ENCODE measurements at regions not wholly inside any gene's neighbourhood (a gene's known extent, or its start where the extent isn't known, plus 50 kb on each side); places are given as distances from the start of the nearest gene placed in this dataset.

DNA sequence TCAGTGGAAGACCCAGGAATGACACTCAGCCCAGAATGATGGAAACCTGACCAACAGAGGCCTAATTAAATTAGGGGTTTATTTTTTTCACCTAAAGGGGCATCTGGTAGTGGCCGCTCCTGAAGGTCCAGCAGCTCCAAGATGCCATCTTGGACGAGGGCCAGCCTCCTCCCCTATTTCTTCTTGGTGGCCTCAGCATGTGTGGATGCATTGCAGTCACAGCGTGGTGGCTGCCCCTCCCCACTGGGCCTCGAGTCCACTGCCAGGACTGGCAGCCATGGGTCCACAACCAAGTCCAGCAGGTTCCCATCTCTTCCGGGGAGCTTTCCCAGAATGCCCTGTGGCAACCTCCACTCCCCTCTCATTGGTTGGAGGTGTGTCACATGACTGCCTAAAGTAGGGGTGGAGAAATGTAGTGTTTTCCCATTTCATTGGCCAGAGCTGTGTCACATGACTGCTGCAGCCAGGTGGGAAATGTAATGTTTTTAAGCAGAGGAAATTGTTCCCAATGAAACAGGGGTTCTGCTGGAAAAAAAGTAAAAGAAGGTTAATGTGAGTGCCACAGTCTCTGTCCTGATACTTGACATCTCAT is 628.2 kb downstream of the PTPRU start:
- TF ChIP-seq GATA3 (IDR thresholded peaks at IDR 0.05; ENCODE audit: low read depth, low read length) (no peak), GATA2 (IDR thresholded peaks at IDR 0.05; ENCODE audit: low read depth, low read length) (no peak)

Data from SH-SY5Y (cell line).